SW480 (cell line): ENCODE measurements at regions not wholly inside any gene's neighbourhood (a gene's known extent, or its start where the extent isn't known, plus 50 kb on each side); places are given as distances from the start of the nearest gene placed in this dataset.
"Not testable (repeated sequence)": the region's sequence is repeated elsewhere in the genome, so short reads cannot be mapped to it uniquely, and the experiment has no call there.

Source experiments
- DNase-seq: peaks from one replicate; pipeline ENCODE4 v3.0.0-alpha.2; 2016; ENCODE audit warnings: low spot score

- DNase-seq: no peak
Measured at GRCh38 chr12:13562915-13563742, 366.6 kb downstream of the EMP1 start.

DNA sequence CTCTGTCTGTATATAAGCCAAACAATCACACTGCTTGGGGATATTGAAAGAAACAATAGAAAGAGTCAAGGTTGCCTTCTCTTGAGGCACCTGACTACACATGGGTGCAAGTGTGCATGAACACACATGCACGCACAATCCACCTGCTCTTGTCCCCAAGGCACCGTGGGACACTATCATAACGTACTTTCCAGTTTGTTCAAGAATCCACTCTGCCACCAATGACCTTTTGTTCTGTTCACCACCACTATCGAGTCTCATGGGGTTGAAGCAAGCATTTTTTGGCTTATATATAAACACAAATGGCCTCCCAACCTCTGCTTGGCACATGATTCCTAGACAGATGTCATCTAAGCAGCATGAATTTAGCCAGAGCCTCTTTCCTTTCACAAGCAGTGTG, 365.4 kb downstream of the EMP1 start:
- no peak for DNase-seq

DNA sequence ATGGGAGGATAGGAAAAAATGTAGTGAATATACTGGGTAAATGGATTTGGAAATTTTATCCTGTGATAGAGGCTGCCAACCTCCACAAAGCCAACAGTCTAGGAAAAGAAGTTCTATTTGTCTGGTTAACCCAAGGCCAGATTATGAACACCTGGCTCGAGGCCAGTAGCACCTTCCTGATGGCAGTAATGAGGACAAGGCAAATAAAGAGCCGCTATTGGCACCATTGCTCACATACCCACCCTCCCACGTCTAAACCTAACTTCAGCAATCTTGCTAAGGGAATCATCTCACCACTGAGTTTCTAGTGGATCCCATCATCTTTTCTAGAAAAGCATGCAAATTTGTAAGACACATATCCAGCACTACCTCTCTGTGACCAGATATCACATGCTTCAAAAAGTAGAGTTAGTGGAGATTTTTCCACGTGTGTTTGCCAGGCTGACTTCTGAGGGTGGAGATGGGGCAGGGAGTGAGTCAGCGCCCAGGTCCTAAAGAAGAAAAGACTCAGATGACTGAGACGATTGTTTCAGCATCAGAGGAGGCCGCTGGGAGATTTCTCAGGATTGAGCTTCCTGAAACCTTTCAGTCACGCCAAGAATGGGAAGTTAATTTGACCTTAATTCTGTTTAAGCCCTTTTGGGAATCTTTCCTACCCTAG, 362.9 kb downstream of the EMP1 start:
- DNase-seq: no peak

GRCh38 chr12:13552830-13553229, 356.3 kb downstream of the EMP1 start:
- no peak for DNase-seq

DNA sequence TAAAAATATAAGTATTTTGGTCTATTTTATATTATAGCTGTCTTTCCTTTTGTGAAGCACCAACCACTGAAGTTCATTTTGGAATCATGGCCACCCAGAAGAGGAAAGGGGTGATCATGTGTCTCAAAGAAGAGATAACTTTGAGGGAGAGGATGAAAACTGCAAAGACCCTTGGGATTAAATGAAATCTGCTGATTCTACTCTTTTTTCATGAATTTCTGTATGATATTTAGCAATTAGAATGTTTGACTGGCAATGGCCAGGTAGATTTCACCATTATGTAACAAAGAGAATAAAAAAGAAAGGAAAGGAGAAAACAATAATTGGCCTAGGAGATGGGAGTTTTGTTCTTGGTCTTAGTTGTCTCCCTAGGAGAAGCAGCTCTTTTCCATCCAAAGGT, 350.8 kb downstream of the EMP1 start:
- DNase-seq: no peak

GRCh38 chr12:13546231-13546630, 349.7 kb downstream of the EMP1 start:
- DNase-seq: no peak

DNA sequence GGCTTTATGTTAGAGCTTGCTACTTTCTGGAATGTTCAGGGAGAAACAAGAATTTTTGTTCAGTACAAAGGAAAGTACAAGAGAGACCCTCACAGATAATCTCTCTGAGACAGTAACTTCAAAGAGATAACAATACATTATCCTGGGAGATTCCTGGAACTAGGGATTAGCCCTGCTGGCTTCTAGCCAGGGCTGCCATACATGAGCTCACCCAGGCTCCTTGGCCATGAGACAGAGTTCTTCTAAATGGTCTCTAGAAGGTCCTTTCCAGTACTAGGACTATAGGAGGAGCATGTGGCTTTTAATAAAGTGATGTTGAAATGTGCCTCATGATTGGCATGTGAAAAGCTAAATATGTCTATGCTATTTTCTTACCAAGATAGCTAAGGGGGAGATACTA, 342.5 kb downstream of the EMP1 start:
- no peak for DNase-seq

GRCh38 chr12:13538136-13538535, 341.6 kb downstream of the EMP1 start:
- no peak for DNase-seq

GRCh38 chr12:13537623-13538022, 341.1 kb downstream of the EMP1 start:
- DNase-seq: no peak

- no peak for DNase-seq
Measured at GRCh38 chr12:13536219-13536910, 339.8 kb downstream of the EMP1 start.

- peak; percentile 54 for DNase-seq
Measured at GRCh38 chr12:13534645-13535398, 338.3 kb downstream of the EMP1 start.

DNA sequence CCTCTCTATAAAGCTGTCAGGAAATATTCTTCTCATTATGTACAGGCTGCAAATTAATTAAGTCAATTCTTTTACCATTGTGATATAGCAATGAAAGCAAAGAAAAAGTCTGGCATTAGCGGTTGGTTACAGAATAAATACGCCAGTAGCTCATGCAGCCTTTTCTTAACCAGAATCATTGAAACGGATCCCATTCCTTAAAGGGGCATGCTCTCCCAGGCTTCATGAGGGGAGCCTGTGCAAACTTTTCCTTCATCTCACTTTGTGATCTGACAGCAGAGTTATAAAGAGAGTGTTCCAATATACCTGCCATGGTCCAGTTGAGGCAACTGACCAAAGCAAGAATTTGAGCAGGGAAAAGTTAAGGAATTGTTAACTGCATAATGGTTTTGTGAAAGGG, 337.7 kb downstream of the EMP1 start:
- no peak for DNase-seq

GRCh38 chr12:13530966-13531365, 334.4 kb downstream of the EMP1 start:
- no peak for DNase-seq

GRCh38 chr12:13526185-13526921, 329.8 kb downstream of the EMP1 start:
- DNase-seq: not testable (repeated sequence)

DNA sequence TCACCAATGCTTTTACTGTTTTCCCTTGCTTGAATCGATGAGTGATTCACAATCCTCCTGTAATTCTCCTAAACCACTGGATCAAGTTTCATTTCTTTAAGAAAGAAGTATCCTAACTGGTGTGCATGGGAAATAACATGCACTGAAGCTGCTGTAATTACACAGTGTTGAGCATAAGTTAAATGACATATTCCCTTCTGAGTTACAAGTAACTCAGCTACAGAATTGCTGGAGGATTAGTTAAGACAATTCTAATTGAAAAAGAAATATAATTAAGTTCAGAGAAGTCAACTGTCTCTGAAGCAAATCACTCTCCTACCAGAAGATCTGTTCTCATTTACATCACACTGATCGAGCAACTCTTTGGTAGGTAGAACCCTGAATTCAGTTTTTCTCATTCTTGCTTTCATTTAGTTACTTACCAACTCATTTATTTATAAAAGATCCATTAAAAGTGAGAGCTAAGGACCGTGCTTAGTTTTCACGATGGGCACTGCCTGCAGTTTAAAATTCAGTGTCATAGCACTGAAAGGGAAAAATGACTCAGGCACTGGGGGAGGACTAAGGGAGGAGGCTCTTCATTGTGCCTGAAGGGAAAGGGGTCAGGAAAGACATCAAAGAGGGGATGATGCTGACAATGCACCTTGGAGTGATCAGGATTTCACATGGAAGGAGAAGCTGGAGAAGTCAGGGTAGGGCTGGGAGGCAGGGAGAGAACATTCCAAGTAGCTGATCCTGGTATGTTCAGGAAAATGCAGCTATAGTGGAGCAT, 327.2 kb downstream of the EMP1 start:
- no peak for DNase-seq

DNA sequence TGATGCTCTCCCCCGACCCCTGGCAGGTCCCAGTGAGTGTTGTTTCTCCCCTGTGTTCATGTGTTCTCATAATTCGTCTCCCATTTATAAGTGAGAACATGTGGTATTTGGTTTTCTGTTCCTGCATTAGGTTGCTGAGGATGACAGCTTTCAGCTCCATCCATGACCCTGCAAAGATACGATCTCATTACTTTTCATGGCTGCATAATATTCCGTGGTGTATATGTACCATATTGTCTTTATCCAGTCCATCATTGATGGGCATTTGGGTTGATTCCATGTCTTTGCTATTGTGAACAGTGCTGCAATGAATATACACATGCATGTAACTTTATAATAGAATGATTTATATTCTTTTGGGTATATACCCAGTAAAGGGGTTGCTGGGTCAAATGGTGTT, 321.5 kb downstream of the EMP1 start:
- not testable (repeated sequence) for DNase-seq

DNA sequence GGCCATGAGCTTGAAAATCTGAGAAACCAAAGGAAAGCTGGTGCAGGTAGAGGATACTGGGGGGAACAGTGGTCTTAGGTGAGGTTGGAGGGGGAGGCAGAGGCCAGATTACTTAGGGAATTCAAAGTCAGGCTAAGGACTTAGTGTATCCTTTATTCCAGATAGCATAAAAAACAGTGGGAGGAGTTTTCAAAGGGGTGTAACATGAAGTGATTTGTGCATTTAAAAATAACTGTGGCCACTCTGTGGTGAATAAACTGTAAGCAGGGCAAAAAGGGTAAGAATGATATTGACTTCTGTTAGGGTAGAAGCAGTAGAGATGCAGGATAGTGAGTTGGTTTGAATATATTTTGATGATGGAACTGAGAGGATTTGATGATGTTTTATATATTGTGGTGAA, 313.2 kb downstream of the EMP1 start:
- no peak for DNase-seq

- no peak for DNase-seq
Measured at GRCh38 chr12:13505636-13506035, 309.1 kb downstream of the EMP1 start.

DNA sequence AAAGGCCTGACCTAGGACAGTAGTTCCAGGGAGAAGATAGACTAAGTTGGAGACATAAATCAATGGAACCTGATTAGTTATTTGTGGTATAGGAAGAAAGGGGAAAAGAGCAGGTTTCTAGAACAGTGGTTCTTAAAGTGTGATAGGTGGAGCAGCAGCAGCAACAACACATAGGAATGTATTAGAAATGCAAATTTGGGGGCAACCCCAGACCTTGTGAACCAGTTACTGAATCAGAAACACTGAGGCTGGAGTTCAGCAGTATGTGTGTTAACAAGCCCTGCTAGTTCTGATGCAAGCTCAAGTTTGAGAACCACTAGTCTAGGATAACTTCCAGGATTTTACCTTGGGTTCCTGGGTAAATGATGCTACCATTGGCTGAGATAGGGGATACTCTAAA, 308.7 kb downstream of the EMP1 start:
- no peak for DNase-seq

GRCh38 chr12:13504736-13505135, 308.2 kb downstream of the EMP1 start:
- DNase-seq: no peak

- DNase-seq: no peak
Measured at GRCh38 chr12:13504074-13504473, 307.5 kb downstream of the EMP1 start.
